HG03139 (cell line): ENCODE measurements at regions not wholly inside any gene's neighbourhood (a gene's known extent, or its start where the extent isn't known, plus 50 kb on each side); places are given as distances from the start of the nearest gene placed in this dataset.

Source experiments
- ATAC-seq: cut with Tn5 transposase; IDR thresholded peaks from one replicate; pipeline ENCODE4 v1.9.1; 2021; ENCODE audit not compliant: unreplicated experiment

GRCh38 chr4:80124246-80125211 lies 51.5 kb upstream of the ANTXR2 start:
- no peak for ATAC-seq
